HEK293 (cell line): ENCODE measurements at regions not wholly inside any gene's neighbourhood (a gene's known extent, or its start where the extent isn't known, plus 50 kb on each side); places are given as distances from the start of the nearest gene placed in this dataset.

ENCODE experiments used
- CTCF ChIA-PET: fragments of 350-600 bp; formaldehyde crosslinking; extraction: SDS; loops from one replicate; lab custom pipeline; 2021; ENCODE audit warnings: antibody characterized with exemption; lab: Yijun Ruan, JAX
- POLR2A ChIA-PET: fragments of 300-600 bp; formaldehyde crosslinking; extraction: SDS; loops from one replicate; lab custom pipeline; 2020; ENCODE audit warnings: antibody characterized with exemption, inconsistent platforms; lab: Yijun Ruan, JAX
- H3K27ac ChIP-seq: fragments of 200-500 bp; sonication (Bioruptor generic); 2 replicates; pipeline ENCODE4 v1.5.1; 2014; ENCODE audit warnings: low read depth, low read length, control low read depth, inconsistent platforms; ENCODE audit errors: extremely low read depth
- H3K36me3 ChIP-seq, 2 experiments: fragments of 200-500 bp in 1 of 2; sonication (Bioruptor generic) in 1 of 2; 1 replicate in 1 of 2; 2 replicates in 1 of 2; pipeline ENCODE4 v1.5.1; 2014 to 2017; ENCODE audit warnings: inconsistent platforms in 2 of 2, low read length in 2 of 2; ENCODE audit not compliant: control insufficient read depth in 2 of 2, insufficient read depth in 1 of 2
- H3K4me1 ChIP-seq: fragments of 200-500 bp; sonication (Bioruptor generic); 2 replicates; pipeline ENCODE4 v1.5.1; 2014; ENCODE audit warnings: mild to moderate bottlenecking, low read length, inconsistent platforms; ENCODE audit not compliant: control insufficient read depth, insufficient read depth
- H3K4me3 ChIP-seq: 2 replicates; pipeline ENCODE4 v1.5.1; 2011; ENCODE audit warnings: low read depth, mild to moderate bottlenecking, control low read depth, low read length, moderate library complexity
- H3K9me3 ChIP-seq: fragments of 200-500 bp; sonication (Bioruptor generic); 2 replicates; pipeline ENCODE4 v1.5.1; 2014; ENCODE audit warnings: low read depth, low read length, inconsistent platforms; ENCODE audit not compliant: control insufficient read depth, insufficient read depth
- BCL11B ChIP-seq: fragments of 450-650 bp; formaldehyde crosslinking; IDR thresholded peaks from 2 replicates; pipeline ENCODE4 v1.5.1; 2016; ENCODE audit warnings: low read depth, missing biosample characterization, missing genetic modification characterization
- HOXD13 ChIP-seq: sonication (generic); formaldehyde crosslinking; IDR thresholded peaks from 2 replicates; pipeline ENCODE4 v1.8.0; 2022; ENCODE audit warnings: missing genetic modification reagents, borderline replicate concordance
- MZF1 ChIP-seq: fragments of 450-650 bp; formaldehyde crosslinking; IDR thresholded peaks from 2 replicates; pipeline ENCODE4 v1.5.1; 2017; ENCODE audit warnings: missing biosample characterization, missing genetic modification characterization, borderline replicate concordance
- OSR2 ChIP-seq: fragments of 450-650 bp; formaldehyde crosslinking; IDR thresholded peaks from 2 replicates; pipeline ENCODE4 v1.5.1; 2016; ENCODE audit warnings: missing biosample characterization, missing genetic modification characterization
- TCF7L2 ChIP-seq: IDR thresholded peaks from 2 replicates; pipeline ENCODE4 v1.6.1; 2011; ENCODE audit warnings: low read depth, mild to moderate bottlenecking, inconsistent platforms, low read length, moderate library complexity, borderline replicate concordance
- ZNF121 ChIP-seq: fragments of 450-650 bp; formaldehyde crosslinking; IDR thresholded peaks from 2 replicates; pipeline ENCODE4 v1.5.1; 2016; ENCODE audit warnings: missing biosample characterization, missing genetic modification characterization
- ZNF132 ChIP-seq: fragments of 450-650 bp; formaldehyde crosslinking; IDR thresholded peaks from 2 replicates; pipeline ENCODE4 v1.5.1; 2017; ENCODE audit warnings: missing biosample characterization, missing genetic modification characterization, borderline replicate concordance
- ZNF138 ChIP-seq: fragments of 450-650 bp; formaldehyde crosslinking; IDR thresholded peaks from 2 replicates; pipeline ENCODE4 v1.5.1; 2016; ENCODE audit warnings: missing biosample characterization, missing genetic modification characterization, borderline replicate concordance
- ZNF140 ChIP-seq: fragments of 450-650 bp; formaldehyde crosslinking; IDR thresholded peaks from 2 replicates; pipeline ENCODE4 v1.5.1; 2016; ENCODE audit warnings: missing biosample characterization, missing genetic modification characterization
- ZNF473 ChIP-seq: fragments of 450-650 bp; formaldehyde crosslinking; IDR thresholded peaks from 2 replicates; pipeline ENCODE4 v1.5.1; 2017; ENCODE audit warnings: missing biosample characterization, missing genetic modification characterization
- ZNF501 ChIP-seq: fragments of 450-650 bp; formaldehyde crosslinking; IDR thresholded peaks from 2 replicates; pipeline ENCODE4 v1.5.1; 2016; ENCODE audit warnings: missing biosample characterization, missing genetic modification characterization
- ZNF514 ChIP-seq: fragments of 450-650 bp; formaldehyde crosslinking; IDR thresholded peaks from 2 replicates; pipeline ENCODE4 v1.5.1; 2016; ENCODE audit warnings: missing biosample characterization, missing genetic modification characterization
- ZNF521 ChIP-seq: fragments of 450-650 bp; formaldehyde crosslinking; IDR thresholded peaks from 2 replicates; pipeline ENCODE4 v1.5.1; 2017; ENCODE audit warnings: missing biosample characterization, mild to moderate bottlenecking, missing genetic modification characterization
- ZNF548 ChIP-seq: fragments of 450-650 bp; formaldehyde crosslinking; IDR thresholded peaks from 2 replicates; pipeline ENCODE4 v1.5.1; 2016; ENCODE audit warnings: missing biosample characterization, missing genetic modification characterization
- ZNF558 ChIP-seq: fragments of 450-650 bp; formaldehyde crosslinking; IDR thresholded peaks from 2 replicates; pipeline ENCODE4 v1.5.1; 2016; ENCODE audit warnings: missing biosample characterization, missing genetic modification characterization
- ZNF561 ChIP-seq: fragments of 450-650 bp; IDR thresholded peaks from 2 replicates; pipeline ENCODE4 v1.5.1; 2018; ENCODE audit warnings: missing biosample characterization, missing genetic modification characterization, borderline replicate concordance
- ZNF621 ChIP-seq: fragments of 450-650 bp; formaldehyde crosslinking; IDR thresholded peaks from 2 replicates; pipeline ENCODE4 v1.5.1; 2017; ENCODE audit warnings: missing biosample characterization, missing genetic modification characterization
- ZNF768 ChIP-seq: fragments of 450-650 bp; formaldehyde crosslinking; IDR thresholded peaks from 2 replicates; pipeline ENCODE4 v1.5.1; 2018; ENCODE audit warnings: missing biosample characterization, mild to moderate bottlenecking, missing genetic modification characterization
- ZNF777 ChIP-seq: fragments of 450-650 bp; formaldehyde crosslinking; IDR thresholded peaks from 2 replicates; pipeline ENCODE4 v1.5.1; 2017; ENCODE audit warnings: missing biosample characterization, missing genetic modification characterization, borderline replicate concordance
- ZSCAN16 ChIP-seq: fragments of 450-650 bp; formaldehyde crosslinking; IDR thresholded peaks from 2 replicates; pipeline ENCODE4 v1.5.1; 2016; ENCODE audit warnings: missing biosample characterization, missing genetic modification characterization
- TF ChIP-seq, protein P1 (sequence below): fragments of 450-650 bp; formaldehyde crosslinking; IDR thresholded peaks from 2 replicates; pipeline ENCODE4 v1.5.1; 2016; ENCODE audit warnings: missing biosample characterization, missing genetic modification characterization
- TF ChIP-seq, protein P2 (sequence below): fragments of 450-650 bp; formaldehyde crosslinking; conservative IDR thresholded peaks from 2 replicates; pipeline ENCODE4 v1.5.1; 2016; ENCODE audit warnings: low read depth, missing biosample characterization, missing genetic modification characterization

GRCh38 chr4:18388039-18388438, 366.5 kb upstream of the LCORL start:
- no peaks in the 10 kb centered on the region for H3K4me1 ChIP-seq
- CTCF ChIA-PET = no interaction called here
- H3K27ac ChIP-seq = no peak overlapping the region
- no peak overlapping the region for H3K4me3 ChIP-seq
- no peaks in the 10 kb centered on the region for H3K9me3 ChIP-seq
- TF ChIP-seq ZNF621 = no peak
- TF ChIP-seq, all 188 proteins: peak for 0
- POLR2A ChIA-PET = no interaction called here
- H3K36me3 ChIP-seq = no peaks in the 10 kb centered on the region

- TF ChIP-seq ZNF777 (no peak), ZNF521 (no peak)
- POLR2A ChIA-PET = no interaction called here
- Histone ChIP-seq H3K27ac (no peak overlapping the region), H3K4me1 (no peaks in the 10 kb centered on the region), H3K36me3 (no peaks in the 10 kb centered on the region), H3K4me3 (no peak overlapping the region), H3K9me3 (no peaks in the 10 kb centered on the region)
- CTCF ChIA-PET = no interaction called here
These were observed 359.6 kb upstream of the LCORL start for GRCh38 chr4:18381186-18381585.

DNA sequence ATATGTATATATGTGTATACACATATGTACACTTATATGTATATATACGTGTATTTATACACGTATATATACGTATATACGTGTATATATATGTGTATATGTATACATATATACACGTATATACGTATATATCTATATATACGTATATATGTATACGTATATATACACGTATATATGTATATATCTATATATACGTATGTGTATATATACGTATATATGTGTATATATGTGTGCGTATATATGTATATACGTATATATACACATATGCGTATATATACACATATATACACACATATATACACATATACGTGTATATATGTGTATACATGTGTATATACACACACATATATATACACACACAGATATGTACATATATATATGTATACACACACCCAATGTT, 348.0 kb upstream of the LCORL start:
- Histone ChIP-seq H3K36me3 (no peaks in the 10 kb centered on the region), H3K27ac (no peak overlapping the region), H3K9me3 (no peaks in the 10 kb centered on the region), H3K4me3 (no peak overlapping the region), H3K4me1 (no peaks in the 10 kb centered on the region)
- TF ChIP-seq, protein P1, sequence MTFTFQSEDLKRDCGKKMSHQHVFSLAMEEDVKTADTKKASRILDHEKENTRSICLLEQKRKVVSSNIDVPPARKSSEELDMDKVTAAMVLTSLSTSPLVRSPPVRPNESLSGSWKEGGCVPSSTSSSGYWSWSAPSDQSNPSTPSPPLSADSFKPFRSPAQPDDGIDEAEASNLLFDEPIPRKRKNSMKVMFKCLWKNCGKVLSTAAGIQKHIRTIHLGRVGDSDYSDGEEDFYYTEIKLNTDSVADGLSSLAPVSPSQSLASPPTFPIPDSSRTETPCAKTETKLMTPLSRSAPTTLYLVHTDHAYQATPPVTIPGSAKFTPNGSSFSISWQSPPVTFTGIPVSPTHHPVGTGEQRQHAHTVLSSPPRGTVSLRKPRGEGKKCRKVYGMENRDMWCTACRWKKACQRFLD (tag by site-specific recombination) = no peak
- no peak for TF ChIP-seq OSR2
- TF ChIP-seq ZNF473 = no peak
- TF ChIP-seq MZF1 (tag by site-specific recombination) = no peak
- TF ChIP-seq ZNF768 (tag by site-specific recombination) = no peak
- TF ChIP-seq TCF7L2 = no peak
- TF ChIP-seq HOXD13 = no peak
- TF ChIP-seq BCL11B (tag by site-specific recombination) = no peak
- no peak for TF ChIP-seq ZNF138
- TF ChIP-seq ZNF514 (tag by site-specific recombination) = no peak
- TF ChIP-seq ZNF501 = no peak
- TF ChIP-seq ZSCAN16 (tag by site-specific recombination) = no peak
- TF ChIP-seq ZNF548 (tag by site-specific recombination) = no peak
- TF ChIP-seq, protein P2, sequence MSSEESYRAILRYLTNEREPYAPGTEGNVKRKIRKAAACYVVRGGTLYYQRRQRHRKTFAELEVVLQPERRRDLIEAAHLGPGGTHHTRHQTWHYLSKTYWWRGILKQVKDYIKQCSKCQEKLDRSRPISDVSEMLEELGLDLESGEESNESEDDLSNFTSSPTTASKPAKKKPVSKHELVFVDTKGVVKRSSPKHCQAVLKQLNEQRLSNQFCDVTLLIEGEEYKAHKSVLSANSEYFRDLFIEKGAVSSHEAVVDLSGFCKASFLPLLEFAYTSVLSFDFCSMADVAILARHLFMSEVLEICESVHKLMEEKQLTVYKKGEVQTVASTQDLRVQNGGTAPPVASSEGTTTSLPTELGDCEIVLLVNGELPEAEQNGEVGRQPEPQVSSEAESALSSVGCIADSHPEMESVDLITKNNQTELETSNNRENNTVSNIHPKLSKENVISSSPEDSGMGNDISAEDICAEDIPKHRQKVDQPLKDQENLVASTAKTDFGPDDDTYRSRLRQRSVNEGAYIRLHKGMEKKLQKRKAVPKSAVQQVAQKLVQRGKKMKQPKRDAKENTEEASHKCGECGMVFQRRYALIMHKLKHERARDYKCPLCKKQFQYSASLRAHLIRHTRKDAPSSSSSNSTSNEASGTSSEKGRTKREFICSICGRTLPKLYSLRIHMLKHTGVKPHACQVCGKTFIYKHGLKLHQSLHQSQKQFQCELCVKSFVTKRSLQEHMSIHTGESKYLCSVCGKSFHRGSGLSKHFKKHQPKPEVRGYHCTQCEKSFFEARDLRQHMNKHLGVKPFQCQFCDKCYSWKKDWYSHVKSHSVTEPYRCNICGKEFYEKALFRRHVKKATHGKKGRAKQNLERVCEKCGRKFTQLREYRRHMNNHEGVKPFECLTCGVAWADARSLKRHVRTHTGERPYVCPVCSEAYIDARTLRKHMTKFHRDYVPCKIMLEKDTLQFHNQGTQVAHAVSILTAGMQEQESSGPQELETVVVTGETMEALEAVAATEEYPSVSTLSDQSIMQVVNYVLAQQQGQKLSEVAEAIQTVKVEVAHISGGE = no peak
- no peak for TF ChIP-seq ZNF132
- no peak for TF ChIP-seq ZNF140 (tag by site-specific recombination)
- no peak for TF ChIP-seq ZNF558 (tag by site-specific recombination)
- no peak for TF ChIP-seq ZNF561 (tag by site-specific recombination)
- no peak for TF ChIP-seq ZNF121 (tag by site-specific recombination)
- POLR2A ChIA-PET = no interaction called here
- CTCF ChIA-PET = no interaction called here
